ENCODE measurements at regions not wholly inside any gene's neighbourhood (a gene's known extent, or its start where the extent isn't known, plus 50 kb on each side); places are given as distances from the start of the nearest gene placed in this dataset.

DNA sequence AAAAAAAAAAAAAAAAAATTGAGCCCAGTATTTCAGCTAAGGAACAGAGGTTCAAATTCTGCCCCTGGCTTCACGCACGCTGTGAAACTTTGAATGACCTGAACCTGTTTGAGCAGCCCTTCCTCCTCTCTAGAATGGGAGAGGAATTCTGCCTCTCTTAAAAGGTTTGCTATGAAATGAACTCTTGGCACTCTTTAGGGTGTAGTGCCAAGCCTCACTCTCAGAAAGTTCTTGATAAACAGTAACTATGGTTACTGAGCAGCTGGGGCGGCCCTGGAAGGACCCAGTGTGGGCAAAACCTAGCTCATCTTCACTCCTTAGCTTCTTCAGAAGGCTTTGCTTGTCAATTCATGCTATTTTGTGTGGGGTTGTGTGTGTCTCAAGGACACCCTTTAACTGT lies 73.7 kb downstream of the GEMIN8 start:
- Histone ChIP-seq H3K27ac (ENCODE audit: low read length) (no peak overlapping the region), H3K4me3 (ENCODE audit: low read depth in 2 of 2, low read length in 2 of 2) (no peak overlapping the region), H3K36me3 (ENCODE audit: control insufficient read depth, insufficient read depth, low read length) (no peaks in the 10 kb centered on the region), H3K9me3 (ENCODE audit: control insufficient read depth, insufficient read depth, low read depth, low read length) (no peaks in the 10 kb centered on the region), H3K4me1 (ENCODE audit: control insufficient read depth, insufficient read depth, low read length) (no peaks in the 10 kb centered on the region), H3K27me3 (ENCODE audit: control insufficient read depth, insufficient read depth, low read length) (no peaks in the 10 kb centered on the region)
- intact Hi-C loops (cut with micrococcal nuclease; ENCODE audit: unreplicated experiment) (no loop called here), in situ Hi-C loops (cut with HindIII; ENCODE audit: low pct_unique_long_range_greater_than_20kb, low sequenced_read_pairs) (no loop called here)
- POLR2A ChIA-PET: no interaction called here
- ATAC-seq: no peak
- CTCF ChIA-PET: no interaction called here
- no TSS peak for BruUV-seq (replicated peaks)
- no peak for DNase-seq (ENCODE audit: low read depth, low spot score)
- TF ChIP-seq, protein P1, sequence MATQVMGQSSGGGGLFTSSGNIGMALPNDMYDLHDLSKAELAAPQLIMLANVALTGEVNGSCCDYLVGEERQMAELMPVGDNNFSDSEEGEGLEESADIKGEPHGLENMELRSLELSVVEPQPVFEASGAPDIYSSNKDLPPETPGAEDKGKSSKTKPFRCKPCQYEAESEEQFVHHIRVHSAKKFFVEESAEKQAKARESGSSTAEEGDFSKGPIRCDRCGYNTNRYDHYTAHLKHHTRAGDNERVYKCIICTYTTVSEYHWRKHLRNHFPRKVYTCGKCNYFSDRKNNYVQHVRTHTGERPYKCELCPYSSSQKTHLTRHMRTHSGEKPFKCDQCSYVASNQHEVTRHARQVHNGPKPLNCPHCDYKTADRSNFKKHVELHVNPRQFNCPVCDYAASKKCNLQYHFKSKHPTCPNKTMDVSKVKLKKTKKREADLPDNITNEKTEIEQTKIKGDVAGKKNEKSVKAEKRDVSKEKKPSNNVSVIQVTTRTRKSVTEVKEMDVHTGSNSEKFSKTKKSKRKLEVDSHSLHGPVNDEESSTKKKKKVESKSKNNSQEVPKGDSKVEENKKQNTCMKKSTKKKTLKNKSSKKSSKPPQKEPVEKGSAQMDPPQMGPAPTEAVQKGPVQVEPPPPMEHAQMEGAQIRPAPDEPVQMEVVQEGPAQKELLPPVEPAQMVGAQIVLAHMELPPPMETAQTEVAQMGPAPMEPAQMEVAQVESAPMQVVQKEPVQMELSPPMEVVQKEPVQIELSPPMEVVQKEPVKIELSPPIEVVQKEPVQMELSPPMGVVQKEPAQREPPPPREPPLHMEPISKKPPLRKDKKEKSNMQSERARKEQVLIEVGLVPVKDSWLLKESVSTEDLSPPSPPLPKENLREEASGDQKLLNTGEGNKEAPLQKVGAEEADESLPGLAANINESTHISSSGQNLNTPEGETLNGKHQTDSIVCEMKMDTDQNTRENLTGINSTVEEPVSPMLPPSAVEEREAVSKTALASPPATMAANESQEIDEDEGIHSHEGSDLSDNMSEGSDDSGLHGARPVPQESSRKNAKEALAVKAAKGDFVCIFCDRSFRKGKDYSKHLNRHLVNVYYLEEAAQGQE (IDR thresholded peaks at IDR 0.05; ENCODE audit: insufficient read depth in 1 of 2, low read depth in 2 of 2, low read length in 1 of 2): no peak
- no peak for TF ChIP-seq SIN3A (IDR thresholded peaks at IDR 0.05; ENCODE audit: borderline replicate concordance, insufficient read depth, low read depth, low read length)
- TF ChIP-seq TCF7L2 (IDR thresholded peaks at IDR 0.05; ENCODE audit: low read depth, low read length): no peak
- TF ChIP-seq, protein P2, sequence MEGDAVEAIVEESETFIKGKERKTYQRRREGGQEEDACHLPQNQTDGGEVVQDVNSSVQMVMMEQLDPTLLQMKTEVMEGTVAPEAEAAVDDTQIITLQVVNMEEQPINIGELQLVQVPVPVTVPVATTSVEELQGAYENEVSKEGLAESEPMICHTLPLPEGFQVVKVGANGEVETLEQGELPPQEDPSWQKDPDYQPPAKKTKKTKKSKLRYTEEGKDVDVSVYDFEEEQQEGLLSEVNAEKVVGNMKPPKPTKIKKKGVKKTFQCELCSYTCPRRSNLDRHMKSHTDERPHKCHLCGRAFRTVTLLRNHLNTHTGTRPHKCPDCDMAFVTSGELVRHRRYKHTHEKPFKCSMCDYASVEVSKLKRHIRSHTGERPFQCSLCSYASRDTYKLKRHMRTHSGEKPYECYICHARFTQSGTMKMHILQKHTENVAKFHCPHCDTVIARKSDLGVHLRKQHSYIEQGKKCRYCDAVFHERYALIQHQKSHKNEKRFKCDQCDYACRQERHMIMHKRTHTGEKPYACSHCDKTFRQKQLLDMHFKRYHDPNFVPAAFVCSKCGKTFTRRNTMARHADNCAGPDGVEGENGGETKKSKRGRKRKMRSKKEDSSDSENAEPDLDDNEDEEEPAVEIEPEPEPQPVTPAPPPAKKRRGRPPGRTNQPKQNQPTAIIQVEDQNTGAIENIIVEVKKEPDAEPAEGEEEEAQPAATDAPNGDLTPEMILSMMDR (IDR thresholded peaks at IDR 0.05): no peak
- no peak for TF ChIP-seq POLR2AphosphoS5 (IDR thresholded peaks at IDR 0.05; ENCODE audit: low read depth, low read length)

DNA sequence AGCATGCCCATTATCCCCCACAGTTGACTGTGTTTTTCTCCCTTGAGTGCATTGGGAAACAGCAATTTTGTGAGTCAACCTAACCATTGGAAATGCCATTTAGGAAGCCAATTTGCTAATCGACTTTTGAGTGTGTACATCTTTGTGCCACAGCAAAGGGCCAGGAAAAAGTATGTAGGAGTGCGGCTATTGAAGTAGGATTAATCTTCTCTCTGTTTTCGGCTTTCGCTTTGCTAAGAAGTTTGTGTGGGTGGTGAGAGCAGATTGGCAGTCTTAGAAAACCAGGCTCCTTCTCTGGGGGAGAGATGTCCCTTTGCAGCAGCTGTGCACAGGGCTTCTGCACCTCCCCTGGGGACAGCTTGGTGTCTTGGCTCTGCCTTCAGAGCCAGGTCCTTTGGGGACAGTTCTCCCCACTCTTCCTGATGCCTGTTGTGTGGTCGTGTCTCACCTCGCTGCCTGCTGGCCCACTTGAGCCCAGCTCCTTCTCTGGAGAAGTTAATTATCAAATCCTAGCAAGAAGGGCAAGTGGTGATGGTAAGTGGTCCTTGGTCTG lies 74.5 kb downstream of the GEMIN8 start:
- no peak overlapping the region for H3K4me3 ChIP-seq (ENCODE audit: low read depth in 2 of 2, low read length in 2 of 2)
- POLR2A ChIA-PET: no interaction called here
- no peaks in the 10 kb centered on the region for H3K4me1 ChIP-seq (ENCODE audit: control insufficient read depth, insufficient read depth, low read length)
- no TSS peak for BruUV-seq (replicated peaks)
- in situ Hi-C loops (cut with HindIII; ENCODE audit: low pct_unique_long_range_greater_than_20kb, low sequenced_read_pairs): no loop called here
- intact Hi-C loops (cut with micrococcal nuclease; ENCODE audit: unreplicated experiment): no loop called here
- DNase-seq (ENCODE audit: low read depth, low spot score): no peak
- TF ChIP-seq SIN3A (IDR thresholded peaks at IDR 0.05; ENCODE audit: borderline replicate concordance, insufficient read depth, low read depth, low read length) (no peak), TCF7L2 (IDR thresholded peaks at IDR 0.05; ENCODE audit: low read depth, low read length) (no peak), POLR2AphosphoS5 (IDR thresholded peaks at IDR 0.05; ENCODE audit: low read depth, low read length) (no peak)
- no peak for ATAC-seq
- CTCF ChIA-PET: no interaction called here
- H3K27ac ChIP-seq (ENCODE audit: low read length): no peak overlapping the region
- no peaks in the 10 kb centered on the region for H3K27me3 ChIP-seq (ENCODE audit: control insufficient read depth, insufficient read depth, low read length)
- H3K36me3 ChIP-seq (ENCODE audit: control insufficient read depth, insufficient read depth, low read length): no peaks in the 10 kb centered on the region
- no peaks in the 10 kb centered on the region for H3K9me3 ChIP-seq (ENCODE audit: control insufficient read depth, insufficient read depth, low read depth, low read length)

DNA sequence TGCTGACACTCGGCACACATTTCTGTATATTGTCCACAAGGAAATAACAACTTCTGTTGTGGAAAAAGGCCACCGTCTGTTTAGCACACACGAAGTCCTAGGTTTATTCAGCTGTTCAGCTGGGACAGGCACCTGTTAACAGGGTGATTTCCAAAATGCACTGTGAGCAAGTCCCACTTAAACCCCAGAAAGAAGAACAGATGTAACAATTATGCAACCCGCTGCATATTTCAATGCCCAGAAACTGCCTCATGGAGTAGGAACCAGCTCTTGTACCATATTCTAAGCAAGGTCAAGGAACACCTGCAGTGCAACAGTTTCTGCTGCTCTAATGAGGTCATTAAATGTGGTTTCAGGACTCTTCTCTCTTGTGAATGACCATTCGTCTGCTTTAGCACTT lies 77.1 kb downstream of the GEMIN8 start:
- Histone ChIP-seq H3K4me3 (ENCODE audit: low read depth in 2 of 2, low read length in 2 of 2) (no peak overlapping the region), H3K9me3 (ENCODE audit: control insufficient read depth, insufficient read depth, low read depth, low read length) (no peaks in the 10 kb centered on the region), H3K27me3 (ENCODE audit: control insufficient read depth, insufficient read depth, low read length) (no peaks in the 10 kb centered on the region), H3K36me3 (ENCODE audit: control insufficient read depth, insufficient read depth, low read length) (no peaks in the 10 kb centered on the region), H3K27ac (ENCODE audit: low read length) (no peak overlapping the region), H3K4me1 (ENCODE audit: control insufficient read depth, insufficient read depth, low read length) (no peaks in the 10 kb centered on the region)
- ATAC-seq (no peak), DNase-seq (ENCODE audit: low read depth, low spot score) (no peak)
- ChIA-PET CTCF (no interaction called here), POLR2A (no interaction called here)
- TF ChIP-seq, protein P1 (IDR thresholded peaks at IDR 0.05; ENCODE audit: insufficient read depth in 1 of 2, low read depth in 2 of 2, low read length in 1 of 2): no peak
- no peak for TF ChIP-seq SIN3A (IDR thresholded peaks at IDR 0.05; ENCODE audit: borderline replicate concordance, insufficient read depth, low read depth, low read length)
- no peak for TF ChIP-seq TCF7L2 (IDR thresholded peaks at IDR 0.05; ENCODE audit: low read depth, low read length)
- TF ChIP-seq, protein P2 (IDR thresholded peaks at IDR 0.05): no peak
- no peak for TF ChIP-seq POLR2AphosphoS5 (IDR thresholded peaks at IDR 0.05; ENCODE audit: low read depth, low read length)
- in situ Hi-C loops (cut with HindIII; ENCODE audit: low pct_unique_long_range_greater_than_20kb, low sequenced_read_pairs) (no loop called here), intact Hi-C loops (cut with micrococcal nuclease; ENCODE audit: unreplicated experiment) (no loop called here)
- no TSS peak for BruUV-seq (replicated peaks)
